RWPE1 (cell line): ENCODE measurements at regions not wholly inside any gene's neighbourhood (a gene's known extent, or its start where the extent isn't known, plus 50 kb on each side); places are given as distances from the start of the nearest gene placed in this dataset.
A peak's percentile ranks its signal among the peaks of the same experiment; 100 is the strongest.

Experiments used
- CTCF ChIA-PET: fragments of 350-600 bp; sonication (Branson Sonifier 250); formaldehyde crosslinking; extraction: SDS; loops from one replicate; lab custom pipeline; 2021; lab: Yijun Ruan, JAX
- POLR2A ChIA-PET: fragments of 400-600 bp; formaldehyde crosslinking; extraction: SDS; loops from one replicate; lab custom pipeline; 2020; ENCODE audit warnings: antibody characterized with exemption; ENCODE audit not compliant: low non-redundant PET; lab: Yijun Ruan, JAX
- DNase-seq: peaks from one replicate; pipeline ENCODE4 v3.0.0; 2012; ENCODE audit warnings: low spot score
- H3K27ac ChIP-seq: fragments of 450-650 bp; 2 replicates; pipeline ENCODE4 v1.5.1; 2017
- TF ChIP-seq, protein P1 (sequence below): fragments of 450-650 bp; conservative IDR thresholded peaks from 2 replicates; pipeline ENCODE4 v1.5.1; 2017; ENCODE audit warnings: low read depth, mild to moderate bottlenecking

DNA sequence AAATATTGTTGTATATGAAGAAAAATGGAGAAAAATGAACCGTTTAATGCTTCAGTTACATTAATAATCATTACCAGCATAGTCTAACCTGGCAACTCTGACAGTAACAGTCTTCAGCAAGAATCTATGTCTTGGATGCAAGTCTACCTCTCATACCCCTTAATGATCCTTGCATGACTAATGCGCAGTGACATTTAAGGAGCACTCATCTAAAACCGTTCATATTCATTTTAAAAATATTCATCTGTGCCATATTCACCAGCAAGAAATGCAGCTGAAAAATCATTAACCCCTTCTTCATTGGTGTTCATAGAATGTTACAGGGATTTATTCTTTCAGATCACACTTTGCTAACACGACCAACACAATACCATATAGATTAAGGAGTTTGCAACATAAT lies 227.2 kb upstream of the ASCC3 start:
- no peak overlapping the region for H3K27ac ChIP-seq
- POLR2A ChIA-PET = no interaction called here
- DNase-seq = no peak
- CTCF ChIA-PET = no interaction called here
- TF ChIP-seq, protein P1, sequence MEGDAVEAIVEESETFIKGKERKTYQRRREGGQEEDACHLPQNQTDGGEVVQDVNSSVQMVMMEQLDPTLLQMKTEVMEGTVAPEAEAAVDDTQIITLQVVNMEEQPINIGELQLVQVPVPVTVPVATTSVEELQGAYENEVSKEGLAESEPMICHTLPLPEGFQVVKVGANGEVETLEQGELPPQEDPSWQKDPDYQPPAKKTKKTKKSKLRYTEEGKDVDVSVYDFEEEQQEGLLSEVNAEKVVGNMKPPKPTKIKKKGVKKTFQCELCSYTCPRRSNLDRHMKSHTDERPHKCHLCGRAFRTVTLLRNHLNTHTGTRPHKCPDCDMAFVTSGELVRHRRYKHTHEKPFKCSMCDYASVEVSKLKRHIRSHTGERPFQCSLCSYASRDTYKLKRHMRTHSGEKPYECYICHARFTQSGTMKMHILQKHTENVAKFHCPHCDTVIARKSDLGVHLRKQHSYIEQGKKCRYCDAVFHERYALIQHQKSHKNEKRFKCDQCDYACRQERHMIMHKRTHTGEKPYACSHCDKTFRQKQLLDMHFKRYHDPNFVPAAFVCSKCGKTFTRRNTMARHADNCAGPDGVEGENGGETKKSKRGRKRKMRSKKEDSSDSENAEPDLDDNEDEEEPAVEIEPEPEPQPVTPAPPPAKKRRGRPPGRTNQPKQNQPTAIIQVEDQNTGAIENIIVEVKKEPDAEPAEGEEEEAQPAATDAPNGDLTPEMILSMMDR = no peak

DNA sequence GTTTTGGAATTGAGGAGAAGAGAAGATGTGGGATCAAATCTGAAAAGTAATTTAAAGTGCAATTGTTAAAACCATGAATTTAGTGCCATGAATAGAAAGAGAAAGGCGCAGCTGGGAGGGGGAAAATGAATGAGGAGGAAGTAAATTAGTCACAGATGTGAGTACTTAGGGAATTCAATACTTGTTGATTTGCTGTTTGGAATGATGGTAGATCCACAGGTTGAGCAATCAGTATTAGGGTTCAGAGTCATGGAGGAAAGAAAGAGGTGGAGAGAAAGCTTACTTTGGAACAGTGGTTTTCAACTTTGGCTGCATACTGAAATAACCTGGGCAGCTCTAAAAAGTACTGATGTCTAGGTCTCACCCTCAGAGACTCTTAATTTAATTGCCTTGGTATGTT lies 229.7 kb upstream of the ASCC3 start:
- no peak for DNase-seq
- POLR2A ChIA-PET = no interaction called here
- CTCF ChIA-PET = interaction anchor here (0.7 kb wide), 1 partner anchor 825 kb away, joined by 3 read pairs; no protein-coding TSS in a partner anchor
- no peak overlapping the region for H3K27ac ChIP-seq
- TF ChIP-seq, protein P1 = no peak

DNA sequence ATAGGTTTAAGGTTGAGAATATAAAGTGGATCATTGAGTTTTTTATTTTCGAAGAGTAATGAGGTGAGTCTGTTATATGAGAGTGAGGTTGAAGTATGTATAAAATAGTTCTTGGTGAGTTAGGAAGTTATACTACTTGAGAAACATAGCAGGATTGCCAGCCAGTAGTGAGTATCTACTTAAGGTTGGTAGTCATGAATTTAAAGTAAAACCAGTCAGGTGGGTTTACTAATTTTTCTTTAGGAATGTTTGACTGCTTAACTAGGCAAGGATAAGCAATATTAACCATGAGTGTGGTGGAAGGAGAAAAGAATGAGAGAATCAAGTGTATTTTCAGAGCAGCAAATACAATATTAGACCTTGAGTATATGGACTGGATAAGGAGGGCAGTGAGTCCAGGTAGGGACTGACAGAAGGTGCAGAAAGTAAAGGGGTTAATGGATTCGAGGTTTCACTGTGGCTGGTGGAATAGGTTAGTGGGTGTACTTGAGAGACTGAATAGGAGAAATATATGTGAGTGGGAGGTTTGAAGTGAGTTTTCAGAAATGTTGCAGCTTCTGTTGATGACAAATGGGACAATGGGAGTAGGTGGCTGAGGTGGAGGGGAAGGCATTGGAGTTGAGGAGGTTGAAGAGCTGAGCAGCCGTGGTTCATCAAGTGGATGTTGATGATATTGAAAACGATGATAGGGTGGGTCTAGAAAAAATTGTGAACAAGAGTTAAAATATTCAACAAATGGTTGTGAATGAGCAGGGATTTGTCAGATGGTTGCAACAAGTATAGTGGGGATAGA lies 232.5 kb upstream of the ASCC3 start:
- DNase-seq = no peak
- TF ChIP-seq, protein P1 = no peak
- POLR2A ChIA-PET = no interaction called here
- CTCF ChIA-PET = interaction anchor here (1.2 kb wide), 1 partner anchor 12 kb away, joined by 3 read pairs; no protein-coding TSS in a partner anchor
- H3K27ac ChIP-seq = no peak overlapping the region

DNA sequence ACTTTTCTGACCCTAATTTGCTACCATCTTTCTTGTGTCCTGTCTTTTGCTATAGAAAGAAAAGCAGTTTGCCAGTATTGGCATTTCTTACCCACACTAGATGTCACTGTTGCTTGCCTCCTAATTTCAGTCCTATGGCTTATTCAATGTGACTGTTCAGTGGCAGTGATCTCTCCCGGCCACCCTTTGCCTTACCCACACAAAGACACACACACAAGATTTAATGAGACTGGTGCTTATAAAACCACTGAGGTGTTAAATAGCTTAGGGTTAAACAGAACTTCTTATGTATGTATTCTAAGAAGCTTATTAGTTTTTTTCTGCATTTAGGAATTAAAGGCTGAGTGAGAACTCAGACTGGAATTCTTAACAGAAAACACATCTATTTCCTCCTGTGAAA lies 233.6 kb upstream of the ASCC3 start:
- CTCF ChIA-PET = interaction anchor here (0.5 to 0.7 kb wide), 2 partner anchors 373 to 753 kb away, joined by 3 read pairs; no protein-coding TSS in a partner anchor
- POLR2A ChIA-PET = no interaction called here
- DNase-seq = peak; percentile 32
- no peak overlapping the region for H3K27ac ChIP-seq
- TF ChIP-seq, protein P1 = peak; percentile 66

DNA sequence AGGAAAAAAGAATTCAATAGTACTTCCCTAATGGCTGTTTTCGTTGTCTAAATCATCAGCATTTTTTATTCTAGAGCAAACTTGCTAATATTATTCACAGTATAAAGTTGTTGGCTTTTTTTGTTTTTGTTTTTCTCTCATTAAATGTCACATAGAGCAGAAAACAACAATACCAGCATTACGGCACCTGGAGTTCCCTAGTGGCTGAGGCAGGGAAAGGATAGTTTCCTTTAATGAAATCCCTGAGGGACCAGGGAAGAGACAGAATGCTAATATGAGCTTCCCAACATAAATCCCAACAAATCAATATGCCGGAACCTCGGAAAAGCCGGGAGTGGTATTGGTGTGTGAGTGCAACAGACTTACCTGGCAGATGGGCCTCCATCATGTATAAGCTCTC lies 235.2 kb upstream of the ASCC3 start:
- H3K27ac ChIP-seq = no peak overlapping the region
- TF ChIP-seq, protein P1 = no peak
- CTCF ChIA-PET = interaction anchor here (0.6 kb wide), 1 partner anchor 429 kb away, joined by 3 read pairs; no protein-coding TSS in a partner anchor
- POLR2A ChIA-PET = no interaction called here
- no peak for DNase-seq

DNA sequence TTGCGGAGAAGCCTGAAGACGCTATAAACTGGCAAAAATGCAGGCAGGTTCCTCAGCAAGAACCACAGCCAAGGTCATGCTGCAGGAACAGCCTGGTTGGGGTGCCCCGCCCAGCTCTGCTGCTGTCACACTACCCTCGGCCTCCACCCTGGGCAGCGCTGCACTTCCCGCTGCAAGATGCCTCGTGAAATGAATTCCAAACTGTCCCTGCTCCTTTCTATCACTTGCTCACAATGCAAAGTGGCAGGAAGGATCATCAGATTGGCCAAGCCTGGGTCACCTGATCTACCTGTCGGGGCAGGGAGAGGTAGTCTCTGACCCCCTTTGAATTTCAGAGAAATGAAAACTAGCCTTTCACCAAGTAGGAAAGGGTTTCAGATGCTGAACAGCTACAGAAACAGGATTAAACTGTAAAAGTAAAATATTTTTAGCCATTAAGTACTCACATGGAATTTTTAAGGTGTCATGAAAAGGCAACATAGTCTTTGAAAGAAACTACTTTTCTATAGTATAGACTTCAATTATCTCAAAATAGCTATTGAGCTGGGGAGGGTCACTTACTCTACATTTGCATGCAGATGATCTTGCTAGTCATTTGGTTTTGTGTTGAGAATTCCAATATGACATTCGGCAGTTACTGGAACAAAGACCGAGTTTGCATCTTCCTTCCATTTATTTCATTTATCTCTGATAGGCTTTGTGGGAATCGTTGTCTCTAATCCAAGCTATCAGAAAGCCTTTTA lies 236.4 kb upstream of the ASCC3 start:
- CTCF ChIA-PET = interaction anchor here (0.6 kb wide), 1 partner anchor 127 kb away, joined by 4 read pairs; no protein-coding TSS in a partner anchor
- H3K27ac ChIP-seq = no peak overlapping the region
- no peak for DNase-seq
- POLR2A ChIA-PET = no interaction called here
- TF ChIP-seq, protein P1 = no peak
